Fibroblast of skin of left biceps (primary cell): ENCODE measurements at regions not wholly inside any gene's neighbourhood (a gene's known extent, or its start where the extent isn't known, plus 50 kb on each side); places are given as distances from the start of the nearest gene placed in this dataset.

Experiments
- DNase-seq, 2 experiments: peaks; one replicate each; pipeline ENCODE4 v3.0.0-alpha.2; 2013; ENCODE audit warnings: low read depth in 2 of 2

DNA sequence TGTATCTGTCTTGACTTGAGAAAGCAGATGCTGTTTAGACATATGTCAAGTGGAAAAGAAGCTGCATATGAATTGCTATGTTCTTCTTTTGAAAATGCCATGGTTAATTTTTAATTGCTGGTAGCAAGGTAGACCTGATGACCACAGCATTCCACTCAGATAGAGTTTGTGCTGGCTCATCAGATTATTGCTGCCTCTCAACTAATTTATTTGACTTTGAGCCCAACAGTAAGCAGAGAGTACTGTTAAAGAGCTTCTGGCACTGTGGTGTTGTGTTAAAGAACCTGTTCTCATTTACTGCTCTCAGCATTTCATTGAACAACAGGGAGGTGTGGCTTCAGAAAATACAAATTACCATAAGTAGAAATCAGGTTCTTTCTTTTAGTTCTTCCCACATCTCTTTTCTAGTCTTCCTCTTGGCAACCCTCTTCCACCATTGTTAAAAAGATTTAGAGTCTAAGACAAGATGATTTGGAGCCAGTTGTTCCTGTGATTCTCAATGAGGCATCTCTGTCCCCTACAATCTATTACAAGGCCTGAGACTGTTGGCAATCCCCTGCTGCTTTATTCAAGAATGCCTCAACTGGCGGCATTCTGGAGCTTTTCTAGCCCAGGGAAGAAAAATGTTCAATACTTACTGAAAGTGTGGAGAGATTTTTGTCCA is 967.6 kb upstream of the GJE1 start:
- no peak for DNase-seq

DNA sequence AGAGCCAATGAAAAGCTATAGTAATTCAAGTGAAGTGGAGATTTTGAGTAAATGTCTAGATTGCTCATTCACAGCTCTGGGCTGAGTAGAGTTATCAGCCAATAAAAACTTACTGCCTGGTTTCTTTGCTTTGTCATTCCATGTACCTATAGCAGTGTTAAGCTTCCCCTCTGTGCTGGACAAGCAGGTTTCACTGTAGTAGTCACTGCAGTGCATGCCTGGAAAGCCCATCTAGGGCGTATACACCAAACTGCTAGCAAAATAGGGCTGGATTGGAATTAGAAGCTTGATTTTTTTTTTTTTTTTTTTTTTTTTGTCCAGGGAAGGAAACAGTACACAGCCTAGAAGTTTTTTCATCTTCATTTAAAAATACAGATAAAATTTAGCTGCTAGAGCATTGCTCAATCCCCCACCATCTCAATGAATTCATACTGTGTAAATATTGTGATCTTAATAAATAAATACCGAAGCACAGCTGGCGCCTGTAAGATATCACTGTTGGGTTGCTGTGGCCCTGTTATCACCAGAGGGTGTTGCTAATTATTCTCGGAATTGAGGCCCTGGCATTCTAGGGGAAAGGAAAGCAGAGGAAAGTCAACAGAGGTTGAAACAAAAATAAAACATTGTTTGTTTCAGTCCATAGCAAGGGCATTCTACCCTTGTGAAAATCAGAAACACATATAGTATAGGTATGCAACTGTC is 968.5 kb upstream of the GJE1 start:
- no peak for DNase-seq

DNA sequence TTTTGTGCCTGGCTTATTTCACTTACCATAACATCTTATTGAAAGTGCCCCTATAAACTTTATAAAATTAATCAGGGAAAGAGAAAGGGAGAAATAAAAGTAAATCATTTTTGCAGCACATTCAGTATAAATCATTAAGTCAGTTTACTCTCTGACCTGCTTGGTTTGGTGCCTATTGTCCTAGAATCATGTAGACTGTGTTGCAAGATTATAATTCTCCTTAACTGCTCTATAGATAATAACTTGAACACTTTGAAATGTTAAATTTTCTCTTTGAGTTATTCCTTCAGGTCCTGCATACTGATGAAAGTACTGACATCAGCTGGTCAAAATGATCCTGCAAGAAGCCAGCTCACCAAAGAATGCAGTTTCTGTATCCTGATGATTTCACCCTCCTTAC is 969.6 kb upstream of the GJE1 start:
- no peak for DNase-seq

DNA sequence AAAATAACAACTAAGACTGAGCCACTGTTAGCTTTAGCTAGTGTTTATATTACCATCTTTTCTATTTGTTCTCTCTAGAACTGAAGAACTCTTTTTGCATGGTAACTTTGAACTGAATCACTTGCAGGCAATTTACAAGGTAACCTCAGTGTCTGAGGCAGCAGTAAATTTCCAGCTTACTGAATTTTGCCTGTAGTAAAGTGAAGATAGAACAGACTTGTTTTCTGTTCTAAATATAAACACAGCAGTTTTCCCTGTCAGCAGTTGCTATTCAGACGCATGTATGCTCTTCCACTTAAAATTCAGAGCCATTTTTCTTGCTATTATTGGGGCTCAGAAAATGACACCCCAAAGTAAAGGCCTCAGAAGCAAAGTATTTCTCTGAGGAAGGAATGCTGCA is 974.0 kb upstream of the GJE1 start:
- no peak for DNase-seq

DNA sequence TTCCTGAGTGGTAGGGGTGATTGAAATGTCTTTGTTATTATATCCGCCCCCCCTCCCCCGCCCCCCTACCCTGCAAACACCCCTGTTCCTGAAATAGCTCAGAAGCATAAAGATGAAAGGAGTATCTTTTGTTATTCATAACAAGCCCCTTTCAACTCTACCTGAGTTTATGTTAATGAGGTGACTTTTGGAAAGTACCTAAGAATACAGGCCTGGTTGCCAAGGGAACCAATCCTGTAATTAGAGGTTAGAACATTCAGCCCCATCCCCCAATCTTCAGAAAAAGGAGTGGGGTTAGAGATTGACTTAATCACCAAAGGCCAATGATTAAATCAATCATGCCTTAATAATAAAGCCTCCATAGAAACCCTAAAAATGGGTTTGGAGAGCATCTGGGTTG is 979.2 kb upstream of the GJE1 start:
- no peak for DNase-seq

DNA sequence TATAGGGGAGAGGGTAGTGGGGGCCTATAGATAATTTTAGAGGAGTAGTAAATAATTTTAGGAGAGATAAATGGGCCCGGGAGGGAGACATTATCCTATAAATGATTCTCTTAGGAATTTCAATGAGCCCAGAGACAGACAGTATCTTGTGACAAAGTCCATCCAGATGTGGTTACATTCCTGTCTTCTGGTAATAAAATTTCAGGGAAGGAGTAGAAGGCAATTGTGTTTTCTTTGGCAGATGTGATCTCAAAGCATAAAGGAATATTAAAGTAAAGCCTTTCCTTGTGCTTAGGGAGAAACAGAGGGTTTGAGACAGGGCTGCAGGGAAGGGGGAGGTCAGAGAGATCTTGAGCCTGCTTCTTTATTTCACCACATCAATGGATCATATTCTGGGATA is 979.8 kb upstream of the GJE1 start:
- DNase-seq = peak; percentile 47 to 54

DNA sequence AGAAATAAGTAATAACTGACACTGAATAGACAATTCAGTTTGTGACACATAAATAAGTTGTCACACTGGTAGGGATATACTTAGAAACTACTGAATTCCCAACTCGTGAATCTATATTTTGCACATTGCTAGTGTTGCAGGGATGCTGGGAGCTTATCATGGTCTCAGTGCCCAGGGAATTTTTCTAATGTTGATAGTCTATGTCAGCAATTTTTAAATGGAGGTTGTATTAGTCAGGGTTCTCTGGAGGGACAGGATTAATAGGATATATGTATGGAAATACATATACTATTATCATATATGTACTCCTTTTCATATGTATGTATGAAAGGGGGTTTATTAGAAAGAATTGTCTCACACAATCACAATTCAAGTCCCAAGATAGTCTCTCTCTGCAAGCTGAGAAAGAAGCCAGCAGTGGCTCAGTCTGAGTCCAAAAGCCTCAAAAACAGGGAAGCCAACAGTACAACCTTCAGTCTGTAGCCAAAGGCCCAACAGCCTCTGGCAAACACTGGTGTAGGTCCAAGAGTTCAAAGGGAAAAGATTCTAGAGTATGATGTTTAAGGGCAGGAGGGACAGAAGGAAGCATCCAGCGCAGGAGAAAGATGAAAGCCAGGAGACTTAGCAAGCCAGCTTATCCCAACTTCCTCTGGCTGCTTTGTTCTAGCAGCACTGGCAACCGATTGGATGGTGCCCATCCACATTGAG is 980.9 kb upstream of the GJE1 start:
- no peak for DNase-seq

DNA sequence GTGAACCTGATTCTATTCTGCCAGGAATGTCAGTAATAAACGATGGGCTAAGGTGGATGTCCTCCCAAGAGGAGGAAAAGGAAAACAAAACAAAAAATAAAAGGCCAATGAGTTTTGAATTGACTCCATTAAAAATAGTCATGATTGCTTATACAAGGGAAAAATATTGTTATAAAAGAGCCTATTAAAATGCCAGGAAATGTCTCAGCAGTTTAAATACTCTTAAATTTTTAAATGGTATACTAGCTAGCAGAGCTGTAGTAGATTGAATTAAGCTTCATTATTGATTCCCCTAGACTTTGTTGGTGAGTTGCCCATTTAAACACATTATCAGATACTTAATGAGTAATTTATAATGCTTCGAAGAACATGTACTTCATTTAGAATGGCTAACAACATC is 990.9 kb upstream of the GJE1 start:
- no peak for DNase-seq

DNA sequence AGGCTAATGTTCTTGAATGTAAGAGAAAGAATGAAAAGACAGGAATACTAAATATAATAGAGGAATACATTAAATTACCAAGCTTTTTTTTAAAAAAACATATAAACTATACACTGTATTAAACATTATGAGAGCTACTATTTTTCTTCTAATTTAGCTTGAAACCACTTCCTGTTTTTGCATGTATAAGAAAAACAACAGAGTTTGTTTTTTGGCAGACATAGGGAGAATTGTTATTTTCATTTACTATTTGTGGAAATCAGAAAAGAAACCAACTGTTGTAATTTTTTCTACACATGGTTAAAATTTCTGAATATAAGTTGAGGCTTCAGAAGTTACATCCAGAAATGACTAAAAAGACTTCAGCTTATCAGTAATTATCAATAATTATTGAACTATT is 991.8 kb upstream of the GJE1 start:
- DNase-seq = no peak

DNA sequence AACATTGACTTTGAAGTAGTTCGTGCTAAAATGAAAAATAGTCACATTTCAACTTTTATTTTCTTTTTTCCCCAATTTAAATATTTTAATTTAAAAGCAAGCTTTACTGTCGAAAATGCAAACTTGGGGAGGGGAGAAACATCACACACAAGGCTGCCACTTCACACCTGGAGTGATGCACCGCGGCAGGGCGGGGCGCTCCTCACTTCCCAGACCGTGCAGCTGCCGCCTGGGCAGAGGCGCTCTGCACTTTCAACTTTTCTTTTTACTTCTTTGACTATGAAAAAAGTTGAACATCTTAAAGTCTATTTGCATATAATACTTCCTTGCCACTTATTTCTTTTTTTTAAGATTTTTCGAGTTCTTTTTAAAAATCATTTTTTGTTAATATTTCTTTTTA is 993.3 kb upstream of the GJE1 start:
- DNase-seq = no peak

DNA sequence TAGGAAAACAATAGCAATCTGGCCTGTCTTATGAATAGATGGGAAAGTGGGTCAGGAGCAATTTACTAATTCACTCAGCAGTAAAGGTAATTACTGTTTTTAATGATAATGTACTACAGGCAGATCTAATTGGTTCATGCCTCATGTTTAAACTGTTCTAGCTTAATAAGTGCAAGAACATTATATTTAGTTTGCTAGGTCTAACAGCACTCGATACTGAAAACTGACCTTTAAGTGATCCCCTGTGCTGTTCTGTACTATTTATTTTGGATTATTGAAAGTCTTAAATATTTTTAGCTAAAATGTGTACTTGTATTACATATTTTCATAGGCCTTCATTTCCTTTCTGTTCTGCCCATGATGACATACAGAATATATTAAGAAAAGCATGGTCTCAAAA is 998.0 kb upstream of the GJE1 start:
- no peak for DNase-seq

DNA sequence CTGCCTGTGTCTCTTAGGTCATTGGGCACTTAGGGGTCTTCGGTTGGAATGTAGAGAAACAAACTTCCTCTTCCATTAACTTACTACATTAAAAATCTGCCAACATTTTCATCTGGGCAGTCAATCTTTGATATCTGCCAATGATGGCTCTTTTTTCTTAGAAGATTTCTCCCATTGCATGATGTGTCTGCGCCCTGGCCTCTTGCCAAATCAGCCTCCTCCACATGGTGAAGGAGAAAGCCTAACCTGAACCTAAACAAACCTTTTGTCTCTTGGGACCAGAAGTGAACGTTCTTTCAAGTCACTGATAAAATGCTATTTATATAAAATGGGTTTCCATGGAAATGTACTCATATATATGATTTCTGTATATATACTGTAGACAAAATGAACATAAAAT is 998.9 kb upstream of the GJE1 start:
- DNase-seq = no peak

DNA sequence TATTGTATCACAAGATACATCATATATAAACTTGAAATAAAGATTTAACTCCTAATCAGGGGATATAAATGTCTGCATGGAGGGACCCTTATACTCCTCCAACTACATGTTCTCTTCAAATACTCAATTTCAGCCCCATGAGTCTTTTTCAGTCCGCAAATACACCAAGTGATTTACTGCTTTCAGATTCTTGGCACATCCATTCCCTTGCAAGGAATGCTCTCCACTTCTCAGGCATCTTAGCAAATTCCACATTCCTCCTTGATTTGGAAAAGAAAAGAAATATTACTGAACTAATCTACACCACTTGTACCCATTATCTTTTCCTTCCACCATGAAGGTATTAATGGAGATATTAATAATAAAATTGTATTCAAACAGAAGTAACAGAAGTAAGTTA is 999.4 kb upstream of the GJE1 start:
- DNase-seq = peak; percentile 38 to 42

DNA sequence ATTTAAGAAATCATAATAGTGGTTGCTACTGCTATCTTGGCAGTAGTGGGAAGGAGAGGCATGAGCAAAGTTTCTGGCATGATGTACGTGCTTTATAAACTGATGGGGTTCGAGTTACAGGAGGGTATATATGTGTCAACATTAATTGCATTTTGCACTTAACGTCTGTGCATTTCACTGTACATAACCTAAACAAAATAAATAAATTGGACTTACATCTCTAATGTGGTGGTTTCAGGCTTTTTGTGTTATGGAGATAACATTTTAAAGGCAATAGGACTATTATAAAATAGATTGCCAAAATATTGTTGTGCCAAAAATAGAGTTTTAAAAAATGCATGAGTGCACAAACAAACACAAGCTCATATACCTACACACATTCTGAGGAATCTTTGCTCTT is 1001.1 kb upstream of the GJE1 start:
- no peak for DNase-seq

DNA sequence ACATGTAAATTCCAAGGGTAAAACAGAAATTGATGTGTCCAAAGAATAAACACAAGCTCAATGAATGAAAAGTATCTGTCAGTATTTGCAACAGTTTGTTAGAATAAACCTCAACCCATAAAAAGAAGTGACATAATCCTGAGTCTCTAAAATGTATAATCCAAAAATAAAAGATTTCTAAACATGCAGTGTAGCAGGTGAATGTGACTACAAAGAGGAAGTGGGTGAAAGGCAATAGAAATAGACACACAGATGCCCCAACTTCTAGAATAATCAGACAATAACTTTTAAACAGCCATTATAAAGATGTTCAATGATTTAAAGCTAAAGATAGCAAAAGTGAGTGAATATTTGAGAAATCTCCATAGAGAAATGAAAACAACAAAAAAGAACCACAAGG is 1009.2 kb upstream of the GJE1 start:
- no peak for DNase-seq

DNA sequence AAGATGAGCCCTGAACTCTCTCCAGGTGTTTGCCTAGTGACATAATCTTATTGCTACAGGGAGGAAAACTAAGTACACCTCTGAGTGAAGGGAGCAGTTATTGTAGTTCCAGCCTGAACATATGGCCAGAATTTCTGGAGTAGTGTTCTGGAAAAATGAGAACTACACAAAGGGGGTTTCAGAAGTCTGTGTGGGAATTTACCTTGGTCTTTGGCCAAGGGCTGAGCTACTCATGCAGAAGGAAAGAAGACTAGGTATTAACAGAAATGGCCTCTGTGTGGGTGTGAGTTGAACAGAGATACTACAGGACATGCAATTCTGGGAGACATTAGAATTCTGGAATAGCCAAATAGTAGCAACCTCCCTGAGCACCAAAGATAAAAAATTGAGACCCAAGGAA is 1009.7 kb upstream of the GJE1 start:
- DNase-seq = no peak

DNA sequence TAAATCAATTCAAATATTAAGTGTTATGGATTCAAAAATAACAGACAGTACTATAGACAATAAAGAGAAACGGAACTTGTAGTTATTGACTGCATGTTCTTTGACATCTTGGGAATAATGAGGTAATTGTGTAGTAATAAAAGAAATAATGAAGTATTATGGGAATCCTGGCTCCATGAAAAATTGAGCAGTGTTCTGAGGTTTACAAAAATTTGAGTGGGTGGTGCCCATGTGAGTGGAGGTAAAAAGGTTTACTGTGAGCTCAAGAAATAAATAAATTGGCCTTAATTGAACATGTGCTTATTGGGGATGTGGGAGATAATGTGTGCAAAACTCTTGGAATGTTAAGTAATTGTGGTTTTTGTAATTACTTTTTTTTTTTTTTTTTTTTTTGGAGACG is 1013.7 kb upstream of the GJE1 start:
- DNase-seq = no peak

DNA sequence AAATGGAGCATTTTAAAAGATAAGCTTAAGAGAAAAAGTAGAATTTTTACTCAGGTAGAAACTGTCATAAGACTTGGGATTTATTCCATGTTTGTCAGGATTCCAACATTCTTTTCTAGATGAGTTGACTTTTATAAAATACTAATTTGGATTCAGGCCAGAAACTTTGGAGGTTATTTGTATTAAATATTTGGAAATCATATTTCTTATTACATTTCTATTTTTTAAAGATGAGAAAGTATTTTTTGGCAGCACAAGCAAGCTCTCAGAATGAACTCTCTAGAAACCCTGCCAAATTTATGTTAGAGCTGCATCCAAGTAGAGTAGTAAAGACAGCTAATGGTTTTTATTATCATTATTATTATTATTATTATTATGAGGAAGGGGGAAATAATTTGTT is 1014.9 kb upstream of the GJE1 start:
- no peak for DNase-seq

DNA sequence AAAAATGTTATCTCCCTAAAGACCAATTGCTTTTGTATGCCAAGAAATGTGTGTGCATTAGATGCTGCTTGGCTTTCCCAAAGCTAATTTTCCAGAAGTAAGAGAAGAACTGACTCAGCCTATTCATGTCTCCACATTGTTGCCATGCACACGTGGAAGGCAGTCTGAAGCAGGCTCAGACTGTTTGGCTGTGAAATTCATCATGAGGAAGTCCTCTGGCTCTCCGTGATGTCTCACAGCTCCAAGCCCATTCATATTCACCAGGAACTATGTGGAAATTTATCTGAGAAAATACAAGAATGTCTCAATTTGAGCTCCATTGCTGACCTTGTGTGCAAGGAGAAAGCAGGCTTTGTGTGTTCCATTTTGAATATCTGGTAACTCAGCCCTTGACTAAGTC is 1022.2 kb upstream of the GJE1 start:
- no peak for DNase-seq

DNA sequence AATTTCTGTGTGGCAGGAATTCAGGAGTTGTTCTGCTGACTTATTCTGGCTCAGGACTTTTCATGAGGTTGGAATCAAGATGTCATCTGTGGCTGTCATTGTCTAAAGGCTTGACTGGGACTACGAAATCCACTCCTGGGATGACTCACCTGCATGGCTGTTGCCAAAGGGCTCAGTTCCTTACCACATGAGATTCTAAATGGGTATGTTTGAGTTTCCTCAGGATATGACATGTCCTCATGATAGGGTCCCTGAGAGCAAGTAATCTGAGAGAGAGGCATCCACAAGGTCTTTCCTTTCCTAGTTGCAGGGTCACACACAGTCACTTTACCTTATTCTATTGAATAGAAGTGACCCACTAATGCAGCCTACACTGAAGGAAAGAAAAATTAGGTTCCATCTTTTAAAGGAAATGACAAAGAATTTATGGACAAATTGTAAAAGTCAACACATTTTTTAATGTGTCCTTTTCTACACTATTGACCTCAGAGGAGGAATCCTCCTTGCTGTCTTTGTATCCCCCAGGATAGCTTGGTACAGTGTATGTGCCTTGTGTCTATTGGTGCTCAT is 1025.0 kb upstream of the GJE1 start:
- no peak for DNase-seq

DNA sequence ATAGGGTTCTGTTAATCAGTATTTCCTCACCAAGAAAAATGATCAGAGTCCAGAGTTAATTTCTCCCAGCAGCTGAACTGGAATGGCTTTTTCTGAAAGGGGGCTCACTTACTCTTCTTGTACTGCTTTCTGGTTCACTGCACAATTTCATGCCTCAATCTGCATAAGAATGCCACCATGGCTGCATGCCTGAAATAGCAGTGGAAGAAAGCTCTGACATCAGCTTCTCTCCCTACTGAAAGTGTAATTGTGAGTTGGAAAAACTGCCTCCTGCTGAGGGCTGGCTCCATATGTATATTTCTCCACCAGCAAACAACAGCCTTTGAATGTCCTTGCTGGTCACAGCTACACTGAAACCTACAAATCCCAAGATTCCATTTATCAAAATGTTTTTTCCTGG is 1027.2 kb upstream of the GJE1 start:
- DNase-seq = peak; percentile 52 to 57

DNA sequence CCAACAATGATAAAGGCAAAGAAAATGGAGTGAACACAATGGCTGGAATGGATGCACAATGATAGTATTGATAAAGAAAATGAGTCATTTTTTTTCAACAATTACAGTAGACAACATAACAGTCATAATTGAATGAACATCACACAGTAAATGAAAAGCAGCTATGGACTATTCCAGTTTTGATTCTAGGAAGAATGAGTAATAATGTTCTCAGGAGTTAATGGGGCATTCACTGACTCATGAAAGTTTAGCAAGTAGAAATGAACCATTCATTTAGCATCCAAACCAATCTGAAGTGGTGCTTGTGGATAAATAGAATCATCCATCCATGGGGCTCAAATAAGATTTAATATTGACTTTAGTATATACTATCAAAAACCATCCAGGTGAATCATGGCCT is 1029.5 kb upstream of the GJE1 start:
- DNase-seq = peak; percentile 47 to 49

DNA sequence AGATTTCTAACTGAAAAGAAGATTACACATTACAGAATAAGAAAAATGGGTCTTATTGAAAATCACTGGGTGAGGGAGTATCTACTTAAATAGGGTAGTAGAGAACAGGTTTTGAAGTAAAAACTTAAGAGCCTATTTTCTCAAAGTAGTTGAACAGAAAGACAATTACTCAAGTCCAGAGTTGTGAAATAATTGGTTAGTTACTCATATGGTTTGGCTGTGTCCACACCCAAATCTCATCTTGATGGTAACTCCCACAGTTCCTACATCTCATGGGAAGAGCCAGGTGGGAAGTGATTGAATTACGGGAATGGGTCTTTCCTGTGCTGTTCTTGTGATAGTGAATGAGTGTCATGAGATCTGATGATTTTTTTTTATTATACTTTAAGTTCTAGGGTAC is 1035.3 kb upstream of the GJE1 start:
- no peak for DNase-seq
